GM10266 (cell line): ENCODE measurements at regions not wholly inside any gene's neighbourhood (a gene's known extent, or its start where the extent isn't known, plus 50 kb on each side); places are given as distances from the start of the nearest gene placed in this dataset.

Experiments used
- DNase-seq: peaks from one replicate; pipeline ENCODE4 v3.0.0; 2012; ENCODE audit errors: extremely low spot score
- CTCF ChIP-seq: IDR thresholded peaks from 2 replicates; pipeline ENCODE4 v1.5.1; 2012; ENCODE audit warnings: mild to moderate bottlenecking, low read depth; ENCODE audit not compliant: control insufficient read depth, insufficient read depth; ENCODE audit errors: missing control alignments

GRCh38 chr5:124892185-124892848 is 145.9 kb upstream of the ZNF608 start:
- DNase-seq = no peak
- no peak for TF ChIP-seq CTCF

- no peak for TF ChIP-seq CTCF
- DNase-seq = no peak
Measured at GRCh38 chr5:124894541-124894940, 148.1 kb upstream of the ZNF608 start.

- no peak for DNase-seq
- TF ChIP-seq CTCF = no peak
Measured at GRCh38 chr5:124895236-124895635, 148.8 kb upstream of the ZNF608 start.

- TF ChIP-seq CTCF = no peak
- no peak for DNase-seq
Measured at GRCh38 chr5:124901081-124901480, 154.6 kb upstream of the ZNF608 start.

- no peak for TF ChIP-seq CTCF
- DNase-seq = peak; percentile 68
Measured at GRCh38 chr5:124902097-124902821, 155.8 kb upstream of the ZNF608 start.

GRCh38 chr5:124905256-124906130 is 159.1 kb upstream of the ZNF608 start:
- no peak for TF ChIP-seq CTCF
- no peak for DNase-seq
